H1 (cell line): ENCODE measurements at regions not wholly inside any gene's neighbourhood (a gene's known extent, or its start where the extent isn't known, plus 50 kb on each side); places are given as distances from the start of the nearest gene placed in this dataset.

Source experiments
- CTCF ChIA-PET: fragments of 300-600 bp; sonication (Branson Sonifier 250); formaldehyde crosslinking; loops from one replicate; lab custom pipeline; 2021; ENCODE audit not compliant: partially characterized antibody; lab: Charles Lee
- POLR2A ChIA-PET: fragments of 300-600 bp; sonication (Branson Sonifier 250); formaldehyde crosslinking; loops from one replicate; lab custom pipeline; 2021; ENCODE audit warnings: inconsistent platforms; ENCODE audit not compliant: partially characterized antibody; lab: Charles Lee
- DNase-seq, 2 experiments: peaks; one replicate each; pipeline versions ENCODE4 v3.0.0 to v3.0.0-alpha.2; 2010 to 2022; ENCODE audit warnings: low spot score in 2 of 2, low read depth in 1 of 2, mixed read lengths in 1 of 2
- FAIRE-seq: peaks from 2 replicates; lab custom pipeline; 2011; peaks lifted over from hg19 to GRCh38; lab: Jason Lieb, UNC
- H2AFZ ChIP-seq: 2 replicates; pipeline ENCODE4 v1.8.1; 2012; ENCODE audit warnings: low read length, inconsistent platforms
- H2AK5ac ChIP-seq: 2 replicates; pipeline ENCODE4 v1.6.1; 2013; ENCODE audit warnings: low read depth, low read length
- H2BK120ac ChIP-seq: replicated peaks from 2 replicates; pipeline ENCODE3; 2013; ENCODE audit warnings: low read depth, low read length, inconsistent platforms
- H2BK12ac ChIP-seq: 2 replicates; pipeline ENCODE4 v1.6.1; 2013; ENCODE audit warnings: low read depth, low read length
- H2BK15ac ChIP-seq: 2 replicates; pipeline ENCODE4 v1.6.1; 2013; ENCODE audit warnings: low read length
- H2BK20ac ChIP-seq: 2 replicates; pipeline ENCODE4 v1.6.1; 2013; ENCODE audit warnings: low read length
- H2BK5ac ChIP-seq: 2 replicates; pipeline ENCODE4 v1.6.1; 2013; ENCODE audit warnings: low read depth, low read length
- H3K14ac ChIP-seq: 2 replicates; pipeline ENCODE4 v1.6.1; 2013; ENCODE audit warnings: inconsistent platforms; ENCODE audit not compliant: insufficient read length
- H3K18ac ChIP-seq: 2 replicates; pipeline ENCODE4 v1.6.1; 2013; ENCODE audit warnings: low read length; ENCODE audit errors: extremely low read depth
- H3K23ac ChIP-seq: 2 replicates; pipeline ENCODE4 v1.6.1; 2013; ENCODE audit warnings: inconsistent platforms; ENCODE audit not compliant: insufficient read length
- H3K23me2 ChIP-seq: 2 replicates; pipeline ENCODE4 v1.6.1; 2013; ENCODE audit warnings: low read depth, low read length
- H3K27ac ChIP-seq: 2 replicates; pipeline ENCODE4 v1.6.1; 2011; ENCODE audit warnings: low read depth, low read length, inconsistent platforms
- H3K27me3 ChIP-seq, 4 experiments: replicated peaks in 1 of 4; 1 replicate in 1 of 4; 2 replicates in 3 of 4; pipeline versions ENCODE4 v1.6.1 to v1.8.1; 2011 to 2013; ENCODE audit warnings: low read length in 3 of 4, mild to moderate bottlenecking in 3 of 4, inconsistent platforms in 2 of 4, mixed read lengths in 2 of 4, moderate library complexity in 1 of 4; ENCODE audit not compliant: control insufficient read depth in 3 of 4, insufficient read depth in 3 of 4; ENCODE audit errors: extremely low read depth in 1 of 4
- H3K36me3 ChIP-seq, 4 experiments: 2 replicates each; pipeline versions ENCODE4 v1.6.1 to v1.8.1; 2011 to 2013; ENCODE audit warnings: mild to moderate bottlenecking in 4 of 4, low read length in 3 of 4, moderate library complexity in 2 of 4, control low read depth in 1 of 4, inconsistent platforms in 1 of 4; ENCODE audit not compliant: insufficient read depth in 4 of 4, control insufficient read depth in 2 of 4
- H3K4ac ChIP-seq: replicated peaks from 2 replicates; pipeline ENCODE3; 2013; ENCODE audit warnings: low read length, low read depth, mixed read lengths, inconsistent platforms; ENCODE audit not compliant: insufficient read length
- H3K4me1 ChIP-seq, 4 experiments: replicated peaks in 1 of 4; 1 replicate in 1 of 4; 2 replicates in 3 of 4; pipeline versions ENCODE4 v1.6.1 to v1.8.1; 2011 to 2013; ENCODE audit warnings: low read length in 3 of 4, inconsistent platforms in 2 of 4, mixed read lengths in 1 of 4; ENCODE audit not compliant: insufficient read depth in 4 of 4, control insufficient read depth in 3 of 4
- H3K4me2 ChIP-seq, 2 experiments: 2 replicates each; pipeline versions ENCODE4 v1.6.1 to v1.8.1; 2011 to 2013; ENCODE audit warnings: low read depth in 2 of 2, low read length in 2 of 2, control low read depth in 1 of 2, inconsistent platforms in 1 of 2, mild to moderate bottlenecking in 1 of 2; ENCODE audit not compliant: insufficient read depth in 1 of 2
- H3K4me3 ChIP-seq, 4 experiments: fragments of 200-600, 300-600 bp in 1 of 4; sonication (generic), shearing (Covaris generic), sonication (Bioruptor Twin) in 1 of 4; 2 replicates each; pipeline versions ENCODE4 v1.5.1 to v1.8.1; 2011 to 2016; ENCODE audit warnings: low read length in 4 of 4, low read depth in 3 of 4, control low read depth in 2 of 4, inconsistent platforms in 2 of 4, mild to moderate bottlenecking in 2 of 4, mixed read lengths in 1 of 4, moderate library complexity in 1 of 4; ENCODE audit not compliant: insufficient read depth in 2 of 4; ENCODE audit errors: extremely low read depth in 1 of 4
- H3K56ac ChIP-seq: replicated peaks from 2 replicates; pipeline ENCODE3; 2013; ENCODE audit warnings: low read depth, mild to moderate bottlenecking, mixed read lengths, low read length, inconsistent platforms; ENCODE audit not compliant: insufficient read length
- H3K79me1 ChIP-seq: 2 replicates; pipeline ENCODE4 v1.6.1; 2013; ENCODE audit warnings: low read depth, low read length, control low read depth
- H3K79me2 ChIP-seq, 2 experiments: 2 replicates each; pipeline versions ENCODE4 v1.6.1 to v1.8.1; 2012 to 2013; ENCODE audit warnings: low read length in 2 of 2, mild to moderate bottlenecking in 2 of 2, inconsistent platforms in 1 of 2; ENCODE audit not compliant: insufficient read depth in 2 of 2, control insufficient read depth in 1 of 2
- H3K9ac ChIP-seq, 4 experiments: replicated peaks in 1 of 4; 1 replicate in 1 of 4; 2 replicates in 3 of 4; pipeline versions ENCODE4 v1.6.1 to v1.8.1; 2011 to 2013; ENCODE audit warnings: low read depth in 3 of 4, low read length in 3 of 4, control low read depth in 2 of 4, mild to moderate bottlenecking in 2 of 4, moderate library complexity in 2 of 4, inconsistent platforms in 1 of 4; ENCODE audit errors: extremely low read depth in 1 of 4
- H3K9me3 ChIP-seq, 2 experiments: 2 replicates each; pipeline versions ENCODE4 v1.6.1 to v1.8.1; 2012 to 2013; ENCODE audit warnings: mild to moderate bottlenecking in 2 of 2, moderate library complexity in 2 of 2, control low read depth in 1 of 2, inconsistent platforms in 1 of 2, low read depth in 1 of 2, low read length in 1 of 2, mixed read lengths in 1 of 2; ENCODE audit not compliant: insufficient read depth in 2 of 2
- H4K20me1 ChIP-seq, 2 experiments: replicated peaks in 1 of 2; 2 replicates each; pipeline versions ENCODE3 to v1.8.1; 2011 to 2013; ENCODE audit warnings: inconsistent platforms in 2 of 2, low read length in 2 of 2, mild to moderate bottlenecking in 1 of 2; ENCODE audit not compliant: insufficient read depth in 2 of 2, control insufficient read depth in 1 of 2
- H4K5ac ChIP-seq: 2 replicates; pipeline ENCODE4 v1.6.1; 2013; ENCODE audit warnings: low read length, low read depth, mixed read lengths, inconsistent platforms; ENCODE audit not compliant: insufficient read length
- H4K8ac ChIP-seq: 2 replicates; pipeline ENCODE4 v1.8.0; 2013; ENCODE audit warnings: mild to moderate bottlenecking, moderate library complexity, low read length, inconsistent platforms; ENCODE audit not compliant: insufficient read depth; ENCODE audit errors: extremely low read depth
- H4K91ac ChIP-seq: replicated peaks from 2 replicates; pipeline ENCODE3; 2013; ENCODE audit warnings: low read length, mixed read lengths, inconsistent platforms; ENCODE audit not compliant: insufficient read length
- ATF3 ChIP-seq: IDR thresholded peaks from 2 replicates; pipeline ENCODE4 v1.6.1; 2011; ENCODE audit warnings: low read depth, mild to moderate bottlenecking, low read length; ENCODE audit not compliant: insufficient read depth
- CHD1 ChIP-seq: IDR thresholded peaks from 2 replicates; pipeline ENCODE4 v1.6.1; 2012; ENCODE audit warnings: low read depth, low read length, improper control_type of control experiment
- CREB1 ChIP-seq: IDR thresholded peaks from 2 replicates; pipeline ENCODE4 v1.6.1; 2012; ENCODE audit warnings: inconsistent platforms
- CTCF ChIP-seq, 3 experiments: IDR thresholded peaks; 1 replicate in 2 of 3; 2 replicates in 1 of 3; pipeline versions ENCODE4 v1.5.1 to v1.6.1; 2011; ENCODE audit warnings: low read length in 3 of 3, mild to moderate bottlenecking in 3 of 3, inconsistent platforms in 2 of 3, low read depth in 1 of 3, moderate library complexity in 1 of 3; ENCODE audit not compliant: insufficient read depth in 1 of 3; ENCODE audit errors: control extremely low read depth in 1 of 3
- EGR1 ChIP-seq: IDR thresholded peaks from 2 replicates; pipeline ENCODE4 v1.6.1; 2011; ENCODE audit warnings: low read depth, low read length, borderline replicate concordance
- HDAC2 ChIP-seq, 2 experiments: fragments of 300-600 bp in 1 of 2; sonication (generic) in 1 of 2; IDR thresholded peaks; 2 replicates each; pipeline ENCODE4 v1.6.1; 2011 to 2012; ENCODE audit warnings: low read depth in 2 of 2, low read length in 2 of 2, mild to moderate bottlenecking in 2 of 2, moderate library complexity in 2 of 2, borderline replicate concordance in 1 of 2, inconsistent platforms in 1 of 2
- KDM1A ChIP-seq: fragments of 200-600, 300-600 bp; sonication (generic); IDR thresholded peaks from 2 replicates; pipeline ENCODE4 v1.7.1; 2016; ENCODE audit warnings: mild to moderate bottlenecking, low read length, borderline replicate concordance
- RNF2 ChIP-seq: fragments of 200-900, 300-1000 bp; sonication (generic); IDR thresholded peaks from 2 replicates; pipeline ENCODE4 v1.7.1; 2016; ENCODE audit warnings: borderline replicate concordance, low read depth, mild to moderate bottlenecking, antibody characterized with exemption, low read length; ENCODE audit not compliant: poor library complexity, severe bottlenecking; ENCODE audit errors: missing control alignments
- SP4 ChIP-seq: IDR thresholded peaks from 2 replicates; pipeline ENCODE4 v1.6.1; 2012; ENCODE audit warnings: low read length, inconsistent platforms
- TAF1 ChIP-seq: IDR thresholded peaks from 2 replicates; pipeline ENCODE4 v1.6.1; 2011; ENCODE audit warnings: mild to moderate bottlenecking, low read depth, low read length
- TBP ChIP-seq: IDR thresholded peaks from 2 replicates; pipeline ENCODE4 v1.6.1; 2011; ENCODE audit warnings: low read depth, low read length, improper control_type of control experiment
- TCF12 ChIP-seq: IDR thresholded peaks from 2 replicates; pipeline ENCODE4 v1.6.1; 2011; ENCODE audit warnings: low read depth, mild to moderate bottlenecking, low read length
- WGBS, 2 experiments: shearing (Covaris generic) in 1 of 2; methylation state at CpG; one replicate each; pipeline versions ENCODE4 v1.1.6 to v1.1.7; 2013 to 2015; ENCODE audit warnings: low lambda C conversion rate in 2 of 2, mixed read lengths in 2 of 2, inconsistent platforms in 1 of 2, low coverage in 1 of 2, missing lambda C conversion rate in 1 of 2; ENCODE audit not compliant: insufficient replicate concordance in 2 of 2, insufficient coverage in 1 of 2, insufficient read length in 1 of 2; ENCODE audit errors: extremely low coverage in 1 of 2, missing lambda C conversion rate in 1 of 2; 5-methylcytosine and 5-hydroxymethylcytosine counted together

DNA sequence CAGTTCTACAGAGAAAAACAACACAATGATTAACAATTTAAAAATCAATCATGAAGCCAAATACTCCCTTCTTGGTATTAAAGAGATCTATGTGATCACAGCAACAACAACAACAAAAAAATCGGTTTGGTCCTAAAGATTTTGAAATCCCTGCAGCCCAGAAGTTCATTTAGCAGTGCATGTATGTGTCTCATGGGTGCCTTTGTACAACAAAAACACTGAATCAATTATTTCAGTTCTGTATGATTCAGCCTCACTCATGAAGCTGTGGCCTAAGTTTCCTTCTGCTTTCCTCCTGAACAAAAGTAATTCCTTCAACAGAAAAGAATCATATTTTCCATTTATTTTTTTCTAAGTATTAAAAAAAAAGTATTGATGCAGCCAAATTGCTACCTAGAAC is 393.4 kb upstream of the NDST3 start:
- no peak overlapping the region for H2BK5ac ChIP-seq
- H4K91ac ChIP-seq = no peak overlapping the region
- H3K27me3 ChIP-seq = no peaks in the 10 kb centered on the region
- FAIRE-seq = no peak
- H3K79me2 ChIP-seq = no peaks in the 10 kb centered on the region
- H2AK5ac ChIP-seq = no peak overlapping the region
- H4K5ac ChIP-seq = no peak overlapping the region
- CTCF ChIA-PET = interaction anchor here (0.6 kb wide), 2 partner anchors 78 to 945 kb away, joined by 3 read pairs; no protein-coding TSS in a partner anchor
- H3K4me3 ChIP-seq = no peak overlapping the region
- H2BK120ac ChIP-seq = no peak overlapping the region
- WGBS, 2 experiments = 94% methylated on average over 1 of the region's 1 CpG; no CpG with 5 or more reads in 1 of the 2 experiments
- H3K36me3 ChIP-seq = no peaks in the 10 kb centered on the region
- no peak overlapping the region for H2BK15ac ChIP-seq
- no peaks in the 10 kb centered on the region for H3K9me3 ChIP-seq
- H3K4ac ChIP-seq = no peak overlapping the region
- POLR2A ChIA-PET = no interaction called here
- no peak overlapping the region for H3K23ac ChIP-seq
- no peak overlapping the region for H2BK20ac ChIP-seq
- H3K14ac ChIP-seq = no peak overlapping the region
- no peak overlapping the region for H3K18ac ChIP-seq
- H3K9ac ChIP-seq = no peak overlapping the region
- H4K20me1 ChIP-seq = no peaks in the 10 kb centered on the region
- no peaks in the 10 kb centered on the region for H3K23me2 ChIP-seq
- no peak overlapping the region for H2AFZ ChIP-seq
- H4K8ac ChIP-seq = no peak overlapping the region
- H3K79me1 ChIP-seq = no peaks in the 10 kb centered on the region
- no peak overlapping the region for H2BK12ac ChIP-seq
- no peak for DNase-seq
- no peaks in the 10 kb centered on the region for H3K4me1 ChIP-seq
- H3K27ac ChIP-seq = no peak overlapping the region
- no peak overlapping the region for H3K56ac ChIP-seq
- no peak overlapping the region for H3K4me2 ChIP-seq
- TF ChIP-seq TCF12 (no peak), HDAC2 (IDR thresholded peaks at IDR 0.05; ENCODE audit: borderline replicate concordance in 1 of 2, low read depth in 2 of 2, low read length in 2 of 2) (no peak), CREB1 (no peak), CTCF (IDR thresholded peaks at IDR 0.05; ENCODE audit: control extremely low read depth in 1 of 3, insufficient read depth in 1 of 3, low read depth in 1 of 3, low read length in 3 of 3) (no peak), KDM1A (no peak), RNF2 (no peak), EGR1 (no peak), ATF3 (no peak), TAF1 (no peak), CHD1 (no peak), TBP (no peak), SP4 (no peak)
